PFSK-1 (cell line): ENCODE measurements at regions not wholly inside any gene's neighbourhood (a gene's known extent, or its start where the extent isn't known, plus 50 kb on each side); places are given as distances from the start of the nearest gene placed in this dataset.

ENCODE experiments used
- FOXP2 ChIP-seq: optimal IDR thresholded peaks from 2 replicates; pipeline ENCODE3; 2011; ENCODE audit warnings: borderline replicate concordance, control low read depth, inconsistent platforms; ENCODE audit not compliant: insufficient read depth; ENCODE audit errors: extremely low read length, extremely low read depth
- POLR2AphosphoS5 ChIP-seq: IDR thresholded peaks from 2 replicates; pipeline ENCODE4 v1.6.1; 2012; ENCODE audit warnings: low read depth, mild to moderate bottlenecking, control low read depth, low read length, moderate library complexity
- REST ChIP-seq, 2 experiments: IDR thresholded peaks; 2 replicates each; pipeline versions ENCODE4 v1.6.1 to v1.8.0; 2011 to 2012; ENCODE audit warnings: low read depth in 2 of 2, low read length in 2 of 2, control low read depth in 1 of 2, inconsistent platforms in 1 of 2, mild to moderate bottlenecking in 1 of 2, moderate library complexity in 1 of 2; ENCODE audit not compliant: insufficient read depth in 1 of 2
- SIN3A ChIP-seq: IDR thresholded peaks from 2 replicates; pipeline ENCODE4 v1.6.1; 2012; ENCODE audit warnings: mild to moderate bottlenecking, low read length, moderate library complexity, borderline replicate concordance; ENCODE audit not compliant: insufficient read depth
- TAF1 ChIP-seq: IDR thresholded peaks from 2 replicates; pipeline ENCODE4 v1.6.1; 2012; ENCODE audit warnings: low read length, control low read depth, borderline replicate concordance; ENCODE audit not compliant: insufficient read depth

- TF ChIP-seq REST (IDR thresholded peaks at IDR 0.05; ENCODE audit: insufficient read depth in 1 of 2, low read depth in 2 of 2, low read length in 2 of 2) (no peak), POLR2AphosphoS5 (no peak), SIN3A (no peak), FOXP2 (no peak)
Observed at GRCh38 chr12:115230606-115231005, 546.6 kb upstream of the TBX3 start.

GRCh38 chr12:115229517-115229916 lies 545.5 kb upstream of the TBX3 start:
- no peak for TF ChIP-seq FOXP2
- TF ChIP-seq TAF1 = no peak
- no peak for TF ChIP-seq POLR2AphosphoS5
- TF ChIP-seq SIN3A = no peak
- no peak for TF ChIP-seq REST (IDR thresholded peaks at IDR 0.05; ENCODE audit: insufficient read depth in 1 of 2, low read depth in 2 of 2, low read length in 2 of 2)

- TF ChIP-seq REST (IDR thresholded peaks at IDR 0.05; ENCODE audit: insufficient read depth in 1 of 2, low read depth in 2 of 2, low read length in 2 of 2) = no peak
- no peak for TF ChIP-seq TAF1
- TF ChIP-seq SIN3A = no peak
- TF ChIP-seq FOXP2 = no peak
- TF ChIP-seq POLR2AphosphoS5 = no peak
Observed at GRCh38 chr12:115228434-115228833, 544.5 kb upstream of the TBX3 start.

GRCh38 chr12:115227137-115227615 lies 543.2 kb upstream of the TBX3 start:
- TF ChIP-seq FOXP2 = no peak
- TF ChIP-seq SIN3A = no peak
- no peak for TF ChIP-seq TAF1
- TF ChIP-seq REST (IDR thresholded peaks at IDR 0.05; ENCODE audit: insufficient read depth in 1 of 2, low read depth in 2 of 2, low read length in 2 of 2) = no peak
- TF ChIP-seq POLR2AphosphoS5 = no peak

- no peak for TF ChIP-seq FOXP2
- no peak for TF ChIP-seq REST (IDR thresholded peaks at IDR 0.05; ENCODE audit: insufficient read depth in 1 of 2, low read depth in 2 of 2, low read length in 2 of 2)
- TF ChIP-seq SIN3A = no peak
- TF ChIP-seq POLR2AphosphoS5 = no peak
- TF ChIP-seq TAF1 = no peak
Observed at GRCh38 chr12:115225845-115226244, 541.9 kb upstream of the TBX3 start.
